Neural crest cell (in vitro differentiated cells): ENCODE measurements at regions not wholly inside any gene's neighbourhood (a gene's known extent, or its start where the extent isn't known, plus 50 kb on each side); places are given as distances from the start of the nearest gene placed in this dataset.

ENCODE experiments used
- DNase-seq: peaks from one replicate; pipeline ENCODE4 v3.0.0; 2021; ENCODE audit warnings: low read depth, mixed read lengths, low spot score
- H3K27ac Mint-ChIP-seq: one replicate; pipeline ENCODE4 v1.8.0; 2021; ENCODE audit warnings: mild to moderate bottlenecking, mixed read lengths; ENCODE audit not compliant: unreplicated experiment
- H3K27me3 Mint-ChIP-seq: 2 replicates; pipeline ENCODE4 v1.8.0; 2021; ENCODE audit warnings: low read depth, mild to moderate bottlenecking, mixed read lengths
- H3K36me3 Mint-ChIP-seq: 2 replicates; pipeline ENCODE4 v1.8.0; 2021; ENCODE audit warnings: low read depth, mild to moderate bottlenecking, mixed read lengths
- H3K4me1 Mint-ChIP-seq: 2 replicates; pipeline ENCODE4 v1.8.0; 2021; ENCODE audit warnings: mixed read lengths
- H3K4me3 Mint-ChIP-seq: one replicate; pipeline ENCODE4 v1.8.0; 2021; ENCODE audit warnings: mild to moderate bottlenecking, mixed read lengths
- H3K9me3 Mint-ChIP-seq: 2 replicates; pipeline ENCODE4 v1.8.0; 2021; ENCODE audit warnings: mixed read lengths
- CTCF ChIP-seq: fragments of 200-600 bp; sonication (generic); conservative IDR thresholded peaks from 2 replicates; pipeline ENCODE4 v1.5.0; 2021; ENCODE audit warnings: antibody characterized with exemption, mild to moderate bottlenecking

GRCh38 chr4:104735174-104735573, 240.5 kb upstream of the CXXC4 start:
- DNase-seq: no peak
- Mint-ChIP-seq H3K4me3 (no peak overlapping the region), H3K9me3 (no peaks in the 10 kb centered on the region), H3K4me1 (peaks cover 7% of the 10 kb centered on the region), H3K27ac (no peak overlapping the region), H3K36me3 (no peaks in the 10 kb centered on the region), H3K27me3 (no peaks in the 10 kb centered on the region)
- no peak for TF ChIP-seq CTCF

- DNase-seq: no peak
- H3K36me3 Mint-ChIP-seq: no peaks in the 10 kb centered on the region
- H3K4me1 Mint-ChIP-seq: peaks cover 7% of the 10 kb centered on the region
- no peaks in the 10 kb centered on the region for H3K9me3 Mint-ChIP-seq
- TF ChIP-seq CTCF: no peak
- no peaks in the 10 kb centered on the region for H3K27me3 Mint-ChIP-seq
- H3K4me3 Mint-ChIP-seq: no peak overlapping the region
- no peak overlapping the region for H3K27ac Mint-ChIP-seq
These were observed 245.5 kb upstream of the CXXC4 start for GRCh38 chr4:104740161-104740560.

DNA sequence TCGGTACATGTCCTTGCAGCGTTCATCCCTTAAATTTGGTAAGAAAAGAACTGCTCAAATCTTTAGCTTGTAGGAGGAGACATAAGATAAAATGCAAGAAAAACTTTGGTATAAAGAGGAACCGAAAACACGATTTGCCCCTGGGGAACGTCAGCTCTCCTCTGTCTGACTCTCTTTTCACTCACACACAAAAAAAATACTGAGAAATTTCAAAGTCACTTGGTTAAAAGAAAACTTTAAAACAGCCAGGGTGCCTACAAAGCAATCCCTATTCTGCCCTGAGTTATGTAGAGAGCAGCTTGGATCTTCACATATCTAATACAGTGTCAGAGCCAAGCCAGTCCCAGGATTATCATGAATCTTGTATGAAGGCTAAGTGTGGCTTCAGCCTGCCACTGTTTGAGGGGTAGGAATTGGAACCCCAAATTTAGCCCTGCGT, 248.5 kb upstream of the CXXC4 start:
- TF ChIP-seq CTCF: no peak
- Mint-ChIP-seq H3K9me3 (no peaks in the 10 kb centered on the region), H3K4me3 (no peak overlapping the region), H3K27me3 (no peaks in the 10 kb centered on the region), H3K4me1 (no peaks in the 10 kb centered on the region), H3K36me3 (no peaks in the 10 kb centered on the region), H3K27ac (no peak overlapping the region)
- DNase-seq: no peak

DNA sequence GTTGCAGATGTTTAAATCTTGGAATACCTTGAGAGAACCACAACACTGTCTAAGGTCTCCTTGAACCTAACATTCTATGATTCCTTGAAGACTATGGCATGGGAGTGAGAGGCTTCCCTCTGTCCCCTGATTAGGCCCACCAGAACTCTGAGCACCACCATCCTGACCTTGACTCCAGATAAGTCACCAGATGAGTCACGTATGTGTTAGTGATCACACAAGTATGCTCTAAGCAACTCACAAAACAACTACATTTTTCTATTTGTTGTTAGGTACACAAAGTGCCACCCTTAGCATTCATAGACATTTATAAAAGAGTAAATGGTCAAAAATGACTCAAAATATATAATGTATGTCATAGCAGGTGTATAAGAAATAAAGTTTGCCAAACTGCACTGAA, 252.9 kb upstream of the CXXC4 start:
- Mint-ChIP-seq H3K9me3 (no peaks in the 10 kb centered on the region), H3K4me3 (no peak overlapping the region), H3K27me3 (no peaks in the 10 kb centered on the region), H3K36me3 (no peaks in the 10 kb centered on the region), H3K27ac (no peak overlapping the region), H3K4me1 (no peaks in the 10 kb centered on the region)
- no peak for DNase-seq
- no peak for TF ChIP-seq CTCF

- no peak for DNase-seq
- Mint-ChIP-seq H3K27me3 (no peaks in the 10 kb centered on the region), H3K9me3 (peaks cover 2% of the 10 kb centered on the region), H3K27ac (no peak overlapping the region), H3K4me3 (no peak overlapping the region), H3K36me3 (no peaks in the 10 kb centered on the region), H3K4me1 (no peaks in the 10 kb centered on the region)
- no peak for TF ChIP-seq CTCF
These were observed 254.4 kb upstream of the CXXC4 start for GRCh38 chr4:104749062-104749461.

GRCh38 chr4:104750008-104750407, 255.3 kb upstream of the CXXC4 start:
- Mint-ChIP-seq H3K36me3 (no peaks in the 10 kb centered on the region), H3K4me3 (no peak overlapping the region), H3K9me3 (peaks cover 5% of the 10 kb centered on the region), H3K4me1 (no peaks in the 10 kb centered on the region), H3K27me3 (no peaks in the 10 kb centered on the region), H3K27ac (no peak overlapping the region)
- no peak for TF ChIP-seq CTCF
- DNase-seq: no peak
